ENCODE measurements at regions not wholly inside any gene's neighbourhood (a gene's known extent, or its start where the extent isn't known, plus 50 kb on each side); places are given as distances from the start of the nearest gene placed in this dataset.
"Not testable (repeated sequence)": the region's sequence is repeated elsewhere in the genome, so short reads cannot be mapped to it uniquely, and the experiment has no call there.

DNA sequence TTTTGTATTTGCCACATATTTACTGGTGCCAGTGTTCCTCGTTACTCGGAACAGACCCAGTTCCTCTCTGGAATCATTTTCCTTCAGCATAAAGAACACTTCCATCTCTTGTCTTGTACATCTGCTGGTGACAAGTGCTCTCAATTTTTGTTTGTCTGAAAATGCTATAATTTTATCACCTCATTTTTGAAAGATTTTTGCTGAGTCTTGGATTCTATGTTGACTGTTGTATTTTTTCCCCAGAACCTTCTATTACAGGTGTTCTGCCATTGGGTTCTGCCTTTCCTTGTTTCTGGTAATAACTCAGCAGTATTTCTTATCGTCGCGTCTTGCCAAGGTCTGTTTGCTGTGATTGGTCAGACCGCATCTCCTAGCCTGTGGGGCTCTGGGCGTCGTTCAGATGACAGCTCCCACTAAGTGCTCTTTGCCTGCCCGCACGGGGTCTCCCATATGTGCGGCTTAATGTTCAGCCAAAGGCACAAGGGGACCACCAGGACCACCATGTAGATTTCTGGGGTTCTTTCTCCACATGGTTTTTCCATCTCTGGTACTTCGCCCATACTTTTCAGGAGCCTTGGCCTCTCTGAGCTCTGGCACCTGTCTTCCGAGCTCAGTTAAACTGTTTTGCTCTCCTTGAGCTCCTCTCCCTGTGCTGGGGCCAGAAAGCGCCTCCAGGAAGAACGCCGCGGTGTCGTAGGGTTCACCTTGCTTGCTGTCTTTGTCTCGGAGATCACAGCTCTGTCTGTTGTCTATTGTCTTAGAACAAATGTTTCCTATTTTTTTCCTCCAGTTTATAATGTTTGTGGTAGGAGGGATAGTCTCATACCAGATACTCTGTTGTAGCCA is 80.0 kb downstream of the METRNL start:
- no peak for DNase-seq

DNA sequence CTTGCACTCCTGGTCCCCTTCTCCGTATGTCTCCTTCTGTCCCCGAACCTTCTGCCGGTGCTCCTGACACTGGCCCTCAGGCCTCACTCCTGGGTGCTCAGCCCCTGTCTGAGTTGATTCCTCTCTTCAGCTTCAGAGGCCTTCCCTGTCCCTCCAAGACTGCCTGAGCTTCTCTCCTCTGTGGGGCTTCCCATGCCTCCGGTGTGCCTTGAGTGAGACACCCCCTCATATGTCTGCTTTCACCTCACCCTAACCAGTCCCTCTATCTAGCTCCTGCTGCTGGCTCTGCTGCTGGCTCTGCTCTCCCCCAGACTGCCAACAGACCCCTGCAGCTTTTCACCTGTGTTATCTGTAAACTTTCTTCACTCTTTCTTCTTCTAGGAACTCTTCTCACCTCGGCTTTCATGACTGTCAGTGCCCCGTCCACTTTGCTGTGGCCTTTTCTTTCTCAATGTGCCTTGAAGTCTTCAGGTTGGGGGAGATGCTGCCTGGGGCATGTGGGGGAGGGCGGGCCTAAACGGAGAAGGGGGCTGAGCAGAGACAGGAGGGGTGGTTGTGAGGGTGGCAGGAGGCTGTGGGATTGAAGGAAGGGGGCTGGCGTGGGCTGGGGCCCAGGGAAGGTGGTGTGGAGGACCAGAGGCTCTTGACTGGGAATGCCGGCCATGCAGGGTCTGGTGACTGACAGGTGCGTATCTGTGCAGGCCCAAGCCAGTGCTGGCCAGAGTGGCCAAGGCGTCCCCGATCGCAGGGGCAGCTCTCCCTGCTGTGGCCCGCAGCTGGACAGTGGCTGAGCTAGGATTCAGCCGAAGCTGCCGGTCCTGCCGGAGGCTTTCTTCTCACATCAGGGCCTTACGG is 81.3 kb downstream of the METRNL start:
- no peak for DNase-seq

DNA sequence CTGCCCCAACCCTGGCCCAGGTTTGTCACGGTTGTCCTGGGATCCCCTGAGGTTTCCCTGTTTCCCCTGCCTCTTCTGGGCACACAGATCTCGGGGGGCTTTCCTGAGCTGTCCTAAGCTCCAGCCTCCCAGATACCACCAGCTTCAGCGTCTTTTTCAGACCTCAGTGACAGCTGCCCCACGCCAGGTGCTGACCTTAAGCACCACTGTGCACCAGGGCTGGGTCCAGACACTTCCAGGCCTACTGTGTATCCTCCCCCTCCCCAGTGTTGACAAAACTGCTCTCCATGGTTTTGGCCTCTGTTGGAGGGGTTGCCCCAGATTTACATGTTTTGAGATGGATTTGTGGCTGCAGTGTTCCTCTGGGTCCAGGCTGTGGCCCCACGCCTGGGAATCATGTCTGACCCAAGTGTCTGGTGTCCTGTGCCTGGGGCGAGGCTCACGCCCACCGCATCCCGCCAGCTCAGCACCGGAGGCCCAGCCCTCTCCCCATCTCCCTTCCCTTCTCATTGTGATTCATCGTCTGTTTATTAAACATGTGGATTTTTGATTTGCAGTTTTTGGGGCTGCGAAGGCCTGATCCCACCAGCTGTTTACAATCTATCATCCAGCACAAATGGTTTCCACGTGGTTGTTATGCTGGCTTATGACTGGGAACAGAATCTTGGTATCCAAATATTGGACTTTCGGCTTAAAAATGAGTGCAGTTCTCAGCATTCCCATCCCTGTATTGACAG is 82.1 kb downstream of the METRNL start:
- DNase-seq = no peak

GRCh38 chr17:83162035-83162745 is 82.8 kb downstream of the METRNL start:
- no peak for DNase-seq

- no peak for DNase-seq
Measured at GRCh38 chr17:83164490-83164889, 85.1 kb downstream of the METRNL start.

GRCh38 chr17:83170571-83171260 is 91.3 kb downstream of the METRNL start:
- DNase-seq = no peak

DNA sequence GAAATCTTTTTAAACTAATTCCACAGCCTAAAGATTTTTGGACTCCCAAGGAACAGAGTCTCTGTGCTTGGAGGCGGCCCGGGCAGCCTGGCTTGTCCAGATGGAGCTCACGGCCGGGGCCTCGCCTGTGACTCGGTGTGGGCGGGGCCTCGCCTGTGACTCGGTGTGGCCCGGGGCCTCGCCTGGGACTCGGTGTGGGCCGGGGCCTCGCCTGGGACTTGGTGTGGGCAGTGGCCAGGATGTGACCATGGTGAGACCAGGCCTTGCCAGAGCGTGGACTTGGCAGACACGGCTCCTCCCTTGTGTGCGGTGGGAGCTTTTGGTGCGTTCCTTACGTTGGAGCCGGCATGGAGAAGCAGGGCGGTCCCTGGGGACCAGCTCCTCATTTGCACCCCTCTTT is 92.3 kb downstream of the METRNL start:
- no peak for DNase-seq

- not testable (repeated sequence) for DNase-seq
Measured at GRCh38 chr17:83172099-83172498, 92.7 kb downstream of the METRNL start.

GRCh38 chr17:83172646-83173045 is 93.2 kb downstream of the METRNL start:
- not testable (repeated sequence) for DNase-seq

- not testable (repeated sequence) for DNase-seq
Measured at GRCh38 chr17:83173180-83173913, 93.9 kb downstream of the METRNL start.

DNA sequence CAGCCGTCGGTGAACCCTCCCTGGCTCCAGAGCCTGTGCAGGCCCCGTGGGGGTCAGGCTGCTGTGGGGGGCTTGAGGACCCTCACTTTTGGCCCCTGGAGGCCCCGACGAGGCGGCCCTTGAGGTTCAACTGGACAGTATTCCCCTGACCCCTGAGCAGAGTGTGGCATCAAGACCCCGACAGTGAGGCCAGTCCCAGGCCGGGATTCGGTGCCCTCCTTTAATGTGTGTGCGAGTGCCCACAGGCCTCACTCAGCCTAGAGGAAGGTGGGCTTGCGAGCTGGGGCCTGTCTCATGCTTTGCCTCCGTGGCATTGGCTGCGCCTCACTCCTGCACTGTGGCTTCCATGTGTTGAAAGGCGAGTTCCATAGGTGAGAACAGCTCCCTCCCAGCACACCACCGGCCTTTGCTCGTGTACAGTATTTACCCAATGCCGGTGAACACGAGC is 94.5 kb downstream of the METRNL start:
- DNase-seq = no peak

DNA sequence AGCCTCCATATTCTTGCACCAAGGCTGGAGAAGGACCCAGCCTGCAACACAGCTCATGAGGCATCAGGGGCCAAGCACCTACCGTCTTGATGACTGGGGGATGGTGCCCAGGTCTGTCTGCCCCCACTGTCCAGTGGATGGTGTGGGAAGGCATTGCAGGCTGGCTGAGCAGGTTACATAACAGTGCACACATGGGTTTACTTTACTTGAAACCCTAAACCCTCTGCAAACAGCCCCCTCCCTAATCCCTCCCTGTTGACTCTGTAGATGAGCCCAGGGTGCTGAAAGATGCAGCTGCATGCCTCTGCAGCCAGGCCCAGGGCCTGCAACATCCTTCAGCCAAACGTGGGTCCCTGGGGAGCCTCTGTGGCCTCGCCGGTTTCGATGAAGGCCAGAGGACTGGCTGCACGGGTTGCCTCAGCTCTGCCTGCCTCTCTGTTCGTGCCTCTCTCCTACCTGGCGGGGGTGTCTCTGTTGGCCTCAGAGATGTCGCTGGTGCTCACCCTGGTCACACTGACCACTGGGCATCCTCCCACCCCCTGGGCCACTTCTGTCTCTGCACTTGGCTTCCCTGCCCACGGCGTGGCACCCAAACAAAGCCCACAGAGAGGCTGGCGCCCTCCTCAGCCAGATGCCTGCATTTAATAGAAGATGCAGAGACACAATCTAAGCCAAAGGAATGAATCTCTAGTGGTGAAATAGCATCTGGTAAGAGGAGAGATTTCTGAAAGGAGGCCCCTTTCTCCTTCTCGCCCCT is 95.1 kb downstream of the METRNL start:
- DNase-seq = no peak

GRCh38 chr17:83175119-83175821 is 95.9 kb downstream of the METRNL start:
- DNase-seq = no peak

DNA sequence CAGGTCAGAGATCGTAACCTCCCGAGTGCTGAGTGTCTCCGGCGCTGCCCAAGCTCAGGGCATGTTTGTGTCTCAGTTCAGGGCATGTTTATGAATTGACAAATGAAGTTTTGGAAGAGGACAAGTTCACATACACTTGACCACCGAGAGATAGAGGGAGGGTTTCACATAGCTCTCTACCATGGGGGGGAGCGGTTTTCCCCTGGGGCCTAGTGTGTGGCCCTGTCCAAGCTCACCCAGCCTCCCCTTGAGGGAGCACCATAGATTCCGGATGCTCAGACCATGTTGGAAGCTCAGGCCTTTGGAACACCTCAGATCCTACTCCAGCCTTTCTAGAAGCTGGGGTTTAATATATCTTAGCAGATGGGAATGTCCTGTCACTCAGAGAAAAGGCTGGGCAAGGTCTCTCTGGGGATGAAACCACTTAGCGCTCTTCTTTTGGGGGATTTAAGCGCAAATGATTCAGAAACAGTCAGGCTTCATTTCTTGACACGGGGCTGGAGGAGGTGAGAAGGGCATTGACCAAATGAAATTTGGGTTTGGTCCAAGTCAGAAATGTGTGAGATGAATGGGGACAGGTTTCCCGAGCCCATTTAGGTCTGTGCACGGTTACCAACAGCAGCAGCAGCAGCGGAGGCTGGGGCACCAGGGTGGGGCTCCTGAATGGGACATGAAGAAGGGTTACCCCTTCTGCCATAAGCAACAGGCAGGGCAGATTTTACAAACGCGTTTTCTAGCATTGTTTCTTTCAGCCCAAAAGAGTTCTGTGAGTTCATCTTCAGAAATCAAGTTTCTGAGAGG is 96.6 kb downstream of the METRNL start:
- DNase-seq = no peak

GRCh38 chr17:83176623-83177583 is 97.5 kb downstream of the METRNL start:
- no peak for DNase-seq

DNA sequence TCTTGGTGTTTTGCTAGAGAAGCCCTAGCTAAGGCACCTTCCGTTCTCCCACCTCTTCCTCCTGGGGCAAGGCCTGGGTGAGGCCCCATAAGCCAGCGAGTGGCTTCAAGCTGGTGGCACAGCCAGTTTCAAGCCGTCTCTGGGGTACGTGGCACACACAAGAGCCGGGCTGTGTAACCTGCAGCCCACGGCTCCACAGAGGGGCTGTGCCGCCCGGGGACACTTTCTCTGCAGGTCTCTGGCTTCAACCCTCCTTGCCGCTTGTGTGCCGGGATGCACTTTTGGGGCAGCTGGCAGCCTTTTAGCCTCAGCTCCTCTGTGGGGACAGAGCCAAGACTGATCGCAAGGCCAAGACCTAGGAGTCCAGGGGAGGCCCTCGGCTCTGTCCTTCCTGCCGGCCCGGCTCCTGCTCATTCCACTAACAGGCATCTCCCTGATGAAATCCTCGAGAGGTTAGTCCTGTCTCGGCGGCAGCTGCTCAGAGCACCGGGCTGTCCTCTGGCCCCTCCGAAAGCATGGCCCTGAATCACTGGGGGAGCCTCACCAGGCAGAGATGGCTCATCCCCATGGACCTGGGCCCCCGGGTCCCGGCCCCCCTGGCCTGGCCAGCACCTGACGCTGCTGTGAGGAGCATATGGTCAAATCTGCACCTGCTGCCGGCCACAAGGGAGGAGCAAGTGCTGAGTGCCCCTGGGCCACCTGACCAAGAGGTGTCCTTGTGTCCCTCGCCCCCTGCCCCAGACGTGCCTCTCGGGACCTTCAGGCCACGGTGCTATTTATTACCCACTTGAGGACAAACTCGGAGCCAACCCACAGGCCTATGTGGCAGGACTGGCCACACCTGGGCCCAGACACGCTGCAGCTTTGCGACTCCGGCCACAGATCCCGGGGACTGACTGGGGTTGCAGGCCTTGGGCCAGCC is 98.5 kb downstream of the METRNL start:
- no peak for DNase-seq
